GM23338 (cell line): ENCODE measurements at regions not wholly inside any gene's neighbourhood (a gene's known extent, or its start where the extent isn't known, plus 50 kb on each side); places are given as distances from the start of the nearest gene placed in this dataset.

ENCODE experiments used
- CREB1 ChIP-seq: fragments of 250-450 bp; sonication (Bioruptor Pico); IDR thresholded peaks from 2 replicates; pipeline ENCODE4 v1.5.0; 2020; ENCODE audit warnings: low read depth, mild to moderate bottlenecking, moderate library complexity
- EZH2 ChIP-seq: fragments of 200-600 bp; sonication (generic); IDR thresholded peaks from one replicate; pipeline ENCODE4 v1.8.0; 2017; ENCODE audit warnings: antibody characterized with exemption, mild to moderate bottlenecking, low read depth; ENCODE audit not compliant: unreplicated experiment
- EZH2phosphoT487 ChIP-seq: fragments of 200-600 bp; sonication (generic); IDR thresholded peaks from one replicate; pipeline ENCODE4 v1.8.1; 2018; ENCODE audit warnings: antibody characterized with exemption; ENCODE audit not compliant: unreplicated experiment
- JUNB ChIP-seq: IDR thresholded peaks from one replicate; pipeline ENCODE4 v1.6.1; 2016; ENCODE audit warnings: antibody characterized with exemption; ENCODE audit not compliant: unreplicated experiment
- NANOG ChIP-seq: IDR thresholded peaks from 2 replicates; pipeline ENCODE4 v1.6.1; 2016; ENCODE audit warnings: antibody characterized with exemption, borderline replicate concordance
- POLR2AphosphoS5 ChIP-seq: IDR thresholded peaks from 2 replicates; pipeline ENCODE4 v1.6.1; 2016; ENCODE audit warnings: antibody characterized with exemption, low read depth
- REST ChIP-seq: IDR thresholded peaks from one replicate; pipeline ENCODE4 v1.6.1; 2018; ENCODE audit warnings: antibody characterized with exemption; ENCODE audit not compliant: unreplicated experiment
- ZNF331 ChIP-seq: fragments of 250-450 bp; sonication (Bioruptor Pico); IDR thresholded peaks from 2 replicates; pipeline ENCODE4 v1.5.0; 2020; ENCODE audit warnings: low read depth, mild to moderate bottlenecking, moderate library complexity
- TF ChIP-seq, protein P1 (sequence below), 2 experiments: fragments of 200-600 bp in 1 of 2; sonication (generic) in 1 of 2; conservative IDR thresholded peaks; 2 replicates each; pipeline versions ENCODE4 v1.5.1 to v1.6.1; 2016 to 2017; ENCODE audit warnings: antibody characterized with exemption in 2 of 2, low read depth in 2 of 2, mild to moderate bottlenecking in 2 of 2, moderate library complexity in 1 of 2

- TF ChIP-seq JUNB, result no peak
- TF ChIP-seq EZH2, result no peak
- TF ChIP-seq, protein P1, sequence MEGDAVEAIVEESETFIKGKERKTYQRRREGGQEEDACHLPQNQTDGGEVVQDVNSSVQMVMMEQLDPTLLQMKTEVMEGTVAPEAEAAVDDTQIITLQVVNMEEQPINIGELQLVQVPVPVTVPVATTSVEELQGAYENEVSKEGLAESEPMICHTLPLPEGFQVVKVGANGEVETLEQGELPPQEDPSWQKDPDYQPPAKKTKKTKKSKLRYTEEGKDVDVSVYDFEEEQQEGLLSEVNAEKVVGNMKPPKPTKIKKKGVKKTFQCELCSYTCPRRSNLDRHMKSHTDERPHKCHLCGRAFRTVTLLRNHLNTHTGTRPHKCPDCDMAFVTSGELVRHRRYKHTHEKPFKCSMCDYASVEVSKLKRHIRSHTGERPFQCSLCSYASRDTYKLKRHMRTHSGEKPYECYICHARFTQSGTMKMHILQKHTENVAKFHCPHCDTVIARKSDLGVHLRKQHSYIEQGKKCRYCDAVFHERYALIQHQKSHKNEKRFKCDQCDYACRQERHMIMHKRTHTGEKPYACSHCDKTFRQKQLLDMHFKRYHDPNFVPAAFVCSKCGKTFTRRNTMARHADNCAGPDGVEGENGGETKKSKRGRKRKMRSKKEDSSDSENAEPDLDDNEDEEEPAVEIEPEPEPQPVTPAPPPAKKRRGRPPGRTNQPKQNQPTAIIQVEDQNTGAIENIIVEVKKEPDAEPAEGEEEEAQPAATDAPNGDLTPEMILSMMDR (conservative IDR thresholded peaks at IDR 0.05; ENCODE audit: low read depth in 2 of 2), result no peak
- TF ChIP-seq EZH2phosphoT487, result no peak
- TF ChIP-seq REST, result no peak
- TF ChIP-seq POLR2AphosphoS5, result no peak
- TF ChIP-seq NANOG, result no peak
- no peak for TF ChIP-seq CREB1 (CRISPR knock-in tag)
- no peak for TF ChIP-seq ZNF331
Measured at GRCh38 chr6:85116475-85116874, 333.4 kb upstream of the NT5E start.
